HG02588 (cell line): ENCODE measurements at regions not wholly inside any gene's neighbourhood (a gene's known extent, or its start where the extent isn't known, plus 50 kb on each side); places are given as distances from the start of the nearest gene placed in this dataset.
"Not testable (repeated sequence)": the region's sequence is repeated elsewhere in the genome, so short reads cannot be mapped to it uniquely, and the experiment has no call there.

ENCODE experiments used
- ATAC-seq: cut with Tn5 transposase; IDR thresholded peaks from one replicate; pipeline ENCODE4 v1.9.1; 2021; ENCODE audit warnings: mild to moderate bottlenecking, moderate library complexity; ENCODE audit not compliant: unreplicated experiment

- no peak for ATAC-seq
Observed at GRCh38 chr12:31215518-31216232, 110.3 kb downstream of the SINHCAF start.

GRCh38 chr12:31216479-31216878, 109.5 kb downstream of the SINHCAF start:
- no peak for ATAC-seq

- ATAC-seq: no peak
Observed at GRCh38 chr12:31217356-31218130, 108.4 kb downstream of the SINHCAF start.

GRCh38 chr12:31218203-31219025, 107.5 kb downstream of the SINHCAF start:
- ATAC-seq: no peak

GRCh38 chr12:31219521-31219920, 106.4 kb downstream of the SINHCAF start:
- ATAC-seq: no peak

GRCh38 chr12:31220061-31220460, 105.9 kb downstream of the SINHCAF start:
- ATAC-seq: no peak

- no peak for ATAC-seq
Observed at GRCh38 chr12:31220633-31221550, 105.1 kb downstream of the SINHCAF start.

- no peak for ATAC-seq
Observed at GRCh38 chr12:31221551-31221945, 104.4 kb downstream of the SINHCAF start.

- no peak for ATAC-seq
Observed at GRCh38 chr12:31222620-31223222, 103.2 kb downstream of the SINHCAF start.

- ATAC-seq: not testable (repeated sequence)
Observed at GRCh38 chr12:31223640-31224039, 102.3 kb downstream of the SINHCAF start.

GRCh38 chr12:31224768-31225448, 101.0 kb downstream of the SINHCAF start:
- ATAC-seq: no peak

- no peak for ATAC-seq
Observed at GRCh38 chr12:31225656-31226535, 100.1 kb downstream of the SINHCAF start.

GRCh38 chr12:31226639-31227038, 99.3 kb downstream of the SINHCAF start:
- ATAC-seq: no peak

GRCh38 chr12:31227401-31227981, 98.5 kb downstream of the SINHCAF start:
- no peak for ATAC-seq

GRCh38 chr12:31228811-31229792, 96.8 kb downstream of the SINHCAF start:
- ATAC-seq: no peak

GRCh38 chr12:31230004-31230403, 95.9 kb downstream of the SINHCAF start:
- no peak for ATAC-seq
